ENCODE measurements at regions not wholly inside any gene's neighbourhood (a gene's known extent, or its start where the extent isn't known, plus 50 kb on each side); places are given as distances from the start of the nearest gene placed in this dataset.

DNA sequence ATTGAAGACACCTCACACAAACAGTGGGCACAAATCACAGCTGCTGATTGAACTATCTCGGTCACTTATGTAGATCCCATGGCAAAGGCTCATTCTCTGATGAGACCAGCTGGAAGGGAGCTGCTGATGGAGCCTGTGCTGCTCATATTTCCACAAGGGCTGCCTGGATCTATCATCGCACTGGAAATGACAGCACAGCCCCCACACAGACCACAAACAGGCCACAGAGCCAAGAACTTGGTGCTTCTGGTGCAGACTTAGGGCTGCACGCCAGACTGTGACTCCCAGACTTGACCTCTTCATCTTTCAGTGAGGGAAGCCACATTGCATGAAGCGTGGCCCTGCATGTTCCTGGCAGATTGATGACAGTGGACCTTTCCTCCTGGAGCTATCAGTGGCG, 197.6 kb downstream of the MINAR1 start:
- Mint-ChIP-seq H3K27ac (ENCODE audit: unreplicated experiment) (no peak overlapping the region), H3K36me3 (ENCODE audit: low read depth, unreplicated experiment) (no peaks in the 10 kb centered on the region), H3K9me3 (ENCODE audit: unreplicated experiment) (peaks cover 4% of the 10 kb centered on the region), H3K27me3 (ENCODE audit: low read depth, unreplicated experiment) (peaks cover 7% of the 10 kb centered on the region), H3K4me3 (ENCODE audit: unreplicated experiment) (no peak overlapping the region), H3K4me1 (ENCODE audit: low read depth, unreplicated experiment) (peaks cover 4% of the 10 kb centered on the region)
- no peaks in the 10 kb centered on the region for H4K20me1 ChIP-seq (ENCODE audit: insufficient read depth, low read length)
- DNase-seq (ENCODE audit: low read depth) (peak; percentile 84), FAIRE-seq (no peak)
- no peak overlapping the region for H3K4me3 ChIP-seq (ENCODE audit: insufficient read depth, low read depth, low read length)
- no peaks in the 10 kb centered on the region for H3K4me1 ChIP-seq (ENCODE audit: insufficient read depth, low read length)
- H3K27ac ChIP-seq (ENCODE audit: low read depth, low read length): no peak overlapping the region
- H3K36me3 ChIP-seq (ENCODE audit: insufficient read depth, low read length): no peaks in the 10 kb centered on the region
- no peak overlapping the region for H3K4me2 ChIP-seq (ENCODE audit: low read length)
- H3K79me2 ChIP-seq (ENCODE audit: insufficient read depth, low read length): no peaks in the 10 kb centered on the region
- H3K9ac ChIP-seq (ENCODE audit: low read length): no peak overlapping the region
- peaks cover 1% of the 10 kb centered on the region for H3K27me3 ChIP-seq (ENCODE audit: insufficient read depth, low read length)
- H3K9me3 ChIP-seq (ENCODE audit: insufficient read depth, low read depth, low read length): no peaks in the 10 kb centered on the region
- TF ChIP-seq, protein P1, sequence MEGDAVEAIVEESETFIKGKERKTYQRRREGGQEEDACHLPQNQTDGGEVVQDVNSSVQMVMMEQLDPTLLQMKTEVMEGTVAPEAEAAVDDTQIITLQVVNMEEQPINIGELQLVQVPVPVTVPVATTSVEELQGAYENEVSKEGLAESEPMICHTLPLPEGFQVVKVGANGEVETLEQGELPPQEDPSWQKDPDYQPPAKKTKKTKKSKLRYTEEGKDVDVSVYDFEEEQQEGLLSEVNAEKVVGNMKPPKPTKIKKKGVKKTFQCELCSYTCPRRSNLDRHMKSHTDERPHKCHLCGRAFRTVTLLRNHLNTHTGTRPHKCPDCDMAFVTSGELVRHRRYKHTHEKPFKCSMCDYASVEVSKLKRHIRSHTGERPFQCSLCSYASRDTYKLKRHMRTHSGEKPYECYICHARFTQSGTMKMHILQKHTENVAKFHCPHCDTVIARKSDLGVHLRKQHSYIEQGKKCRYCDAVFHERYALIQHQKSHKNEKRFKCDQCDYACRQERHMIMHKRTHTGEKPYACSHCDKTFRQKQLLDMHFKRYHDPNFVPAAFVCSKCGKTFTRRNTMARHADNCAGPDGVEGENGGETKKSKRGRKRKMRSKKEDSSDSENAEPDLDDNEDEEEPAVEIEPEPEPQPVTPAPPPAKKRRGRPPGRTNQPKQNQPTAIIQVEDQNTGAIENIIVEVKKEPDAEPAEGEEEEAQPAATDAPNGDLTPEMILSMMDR (IDR thresholded peaks at IDR 0.05; ENCODE audit: insufficient read depth, low read depth, low read length): no peak
- TF ChIP-seq EZH2 (IDR thresholded peaks at IDR 0.05; ENCODE audit: insufficient read depth, low read length): no peak
- H2AFZ ChIP-seq (ENCODE audit: low read depth, low read length): no peak overlapping the region

DNA sequence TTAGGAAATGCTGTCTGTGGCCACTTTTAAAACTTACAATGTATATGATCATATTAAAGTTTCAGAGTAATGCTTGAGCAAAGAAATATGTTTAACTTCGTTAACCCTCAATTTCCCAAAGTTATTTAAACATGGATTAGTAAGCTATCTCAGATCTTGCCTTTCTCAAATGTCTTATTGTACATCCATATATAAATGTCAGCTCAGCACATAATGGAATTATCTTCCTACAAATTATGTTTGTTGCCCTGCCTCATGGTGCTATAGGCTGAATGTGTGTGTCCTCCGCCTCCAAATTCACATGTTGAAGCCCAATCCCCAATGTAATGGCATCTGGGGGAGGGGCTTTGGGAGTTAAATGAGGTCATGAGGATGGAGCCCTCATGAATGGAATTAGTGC, 200.3 kb downstream of the MINAR1 start:
- Histone ChIP-seq H2AFZ (ENCODE audit: low read depth, low read length) (no peak overlapping the region), H3K4me2 (ENCODE audit: low read length) (no peak overlapping the region), H3K9ac (ENCODE audit: low read length) (no peak overlapping the region), H3K79me2 (ENCODE audit: insufficient read depth, low read length) (no peaks in the 10 kb centered on the region), H3K27me3 (ENCODE audit: insufficient read depth, low read length) (no peaks in the 10 kb centered on the region), H3K27ac (ENCODE audit: low read depth, low read length) (no peak overlapping the region), H3K4me1 (ENCODE audit: insufficient read depth, low read length) (peaks cover 7% of the 10 kb centered on the region), H3K36me3 (ENCODE audit: insufficient read depth, low read length) (no peaks in the 10 kb centered on the region), H3K4me3 (ENCODE audit: insufficient read depth, low read depth, low read length) (no peak overlapping the region), H4K20me1 (ENCODE audit: insufficient read depth, low read length) (no peaks in the 10 kb centered on the region), H3K9me3 (ENCODE audit: insufficient read depth, low read depth, low read length) (no peaks in the 10 kb centered on the region)
- Mint-ChIP-seq H3K27ac (ENCODE audit: unreplicated experiment) (no peak overlapping the region), H3K36me3 (ENCODE audit: low read depth, unreplicated experiment) (no peaks in the 10 kb centered on the region), H3K9me3 (ENCODE audit: unreplicated experiment) (peaks cover 4% of the 10 kb centered on the region), H3K4me3 (ENCODE audit: unreplicated experiment) (no peak overlapping the region), H3K27me3 (ENCODE audit: low read depth, unreplicated experiment) (peaks cover 2% of the 10 kb centered on the region), H3K4me1 (ENCODE audit: low read depth, unreplicated experiment) (peaks cover 20% of the 10 kb centered on the region)
- FAIRE-seq (no peak), DNase-seq (ENCODE audit: low read depth) (no peak)
- no peak for TF ChIP-seq EZH2 (IDR thresholded peaks at IDR 0.05; ENCODE audit: insufficient read depth, low read length)
- TF ChIP-seq, protein P1 (IDR thresholded peaks at IDR 0.05; ENCODE audit: insufficient read depth, low read depth, low read length): no peak

DNA sequence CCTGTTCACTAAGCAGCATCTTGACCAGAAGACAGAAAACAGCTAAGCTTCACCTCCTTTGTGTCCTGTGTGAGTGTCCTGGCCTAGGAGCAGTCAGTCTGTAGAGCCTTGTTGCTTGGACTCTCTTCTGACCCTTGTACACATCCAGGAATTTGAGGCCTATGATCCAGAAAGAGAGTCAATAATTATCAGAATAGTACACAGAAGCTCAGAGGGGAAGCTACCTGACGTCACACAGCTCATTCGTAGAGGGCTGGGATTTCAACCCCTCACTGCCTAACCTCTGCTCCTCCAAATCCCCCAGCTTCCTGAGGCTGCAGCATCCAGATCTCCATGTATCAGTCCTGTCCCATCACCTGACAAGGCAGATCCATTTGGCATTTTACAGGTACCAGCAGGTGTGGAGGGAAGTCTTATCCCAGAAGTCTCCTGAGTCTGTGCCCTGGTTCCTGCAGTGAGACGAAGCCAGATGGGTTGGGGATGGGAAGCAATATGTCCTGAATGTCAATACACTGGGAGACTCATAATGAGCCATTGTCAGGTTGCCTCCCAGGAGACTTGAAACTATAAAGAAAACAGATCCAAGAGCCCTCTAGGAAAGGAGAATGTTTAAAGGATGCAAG, 203.1 kb downstream of the MINAR1 start:
- FAIRE-seq (no peak), DNase-seq (ENCODE audit: low read depth) (no peak)
- H3K79me2 ChIP-seq (ENCODE audit: insufficient read depth, low read length): no peaks in the 10 kb centered on the region
- no peak overlapping the region for H3K4me2 ChIP-seq (ENCODE audit: low read length)
- H3K4me1 ChIP-seq (ENCODE audit: insufficient read depth, low read length): peaks cover 14% of the 10 kb centered on the region
- no peak overlapping the region for H3K27ac ChIP-seq (ENCODE audit: low read depth, low read length)
- no peak overlapping the region for H3K4me3 ChIP-seq (ENCODE audit: insufficient read depth, low read depth, low read length)
- Mint-ChIP-seq H3K27ac (ENCODE audit: unreplicated experiment) (peak overlapping the region; percentile 7), H3K36me3 (ENCODE audit: low read depth, unreplicated experiment) (no peaks in the 10 kb centered on the region), H3K9me3 (ENCODE audit: unreplicated experiment) (peaks cover 4% of the 10 kb centered on the region), H3K4me1 (ENCODE audit: low read depth, unreplicated experiment) (peaks cover 24% of the 10 kb centered on the region), H3K4me3 (ENCODE audit: unreplicated experiment) (no peak overlapping the region), H3K27me3 (ENCODE audit: low read depth, unreplicated experiment) (no peaks in the 10 kb centered on the region)
- no peak for TF ChIP-seq EZH2 (IDR thresholded peaks at IDR 0.05; ENCODE audit: insufficient read depth, low read length)
- no peak overlapping the region for H2AFZ ChIP-seq (ENCODE audit: low read depth, low read length)
- H4K20me1 ChIP-seq (ENCODE audit: insufficient read depth, low read length): no peaks in the 10 kb centered on the region
- no peaks in the 10 kb centered on the region for H3K27me3 ChIP-seq (ENCODE audit: insufficient read depth, low read length)
- no peaks in the 10 kb centered on the region for H3K9me3 ChIP-seq (ENCODE audit: insufficient read depth, low read depth, low read length)
- H3K9ac ChIP-seq (ENCODE audit: low read length): no peak overlapping the region
- H3K36me3 ChIP-seq (ENCODE audit: insufficient read depth, low read length): no peaks in the 10 kb centered on the region
